RWPE2 (cell line): ENCODE measurements at regions not wholly inside any gene's neighbourhood (a gene's known extent, or its start where the extent isn't known, plus 50 kb on each side); places are given as distances from the start of the nearest gene placed in this dataset.

Source experiments
- ATAC-seq: fragments of 200-7000 bp; cut with Tn5 transposase; 3 replicates; pipeline ENCODE4 v1.9.1; 2021; ENCODE audit warnings: low read depth
- DNase-seq: peaks from one replicate; pipeline ENCODE4 v3.0.0-alpha.2; 2020; ENCODE audit warnings: low spot score
- H3K27ac ChIP-seq: fragments of 450-650 bp; 2 replicates; pipeline ENCODE4 v1.5.1; 2017; ENCODE audit warnings: mild to moderate bottlenecking; ENCODE audit not compliant: poor library complexity, severe bottlenecking
- H3K27me3 ChIP-seq: fragments of 250-450 bp; sonication (Bioruptor Pico); 2 replicates; pipeline ENCODE4 v1.5.1; 2021; ENCODE audit warnings: mild to moderate bottlenecking, moderate library complexity; ENCODE audit not compliant: insufficient read depth, poor library complexity, severe bottlenecking
- H3K36me3 ChIP-seq: fragments of 250-450 bp; sonication (Bioruptor Pico); 2 replicates; pipeline ENCODE4 v1.5.1; 2020; ENCODE audit warnings: low read depth, mild to moderate bottlenecking, moderate library complexity
- H3K4me1 ChIP-seq: fragments of 250-450 bp; sonication (Bioruptor Pico); 2 replicates; pipeline ENCODE4 v1.5.1; 2021; ENCODE audit warnings: mild to moderate bottlenecking, moderate library complexity; ENCODE audit not compliant: insufficient read depth, poor library complexity, severe bottlenecking
- H3K4me3 ChIP-seq: fragments of 250-450 bp; sonication (Bioruptor Pico); 2 replicates; pipeline ENCODE4 v1.5.1; 2021; ENCODE audit warnings: mild to moderate bottlenecking, moderate library complexity; ENCODE audit not compliant: severe bottlenecking
- H3K9me3 ChIP-seq: fragments of 250-450 bp; sonication (Bioruptor Pico); 2 replicates; pipeline ENCODE4 v1.5.1; 2021; ENCODE audit warnings: mild to moderate bottlenecking, moderate library complexity; ENCODE audit not compliant: severe bottlenecking
- CTCF ChIP-seq: fragments of 450-650 bp; IDR thresholded peaks from one replicate; pipeline ENCODE4 v1.5.1; 2017; ENCODE audit warnings: mild to moderate bottlenecking, moderate library complexity; ENCODE audit not compliant: poor library complexity, severe bottlenecking

DNA sequence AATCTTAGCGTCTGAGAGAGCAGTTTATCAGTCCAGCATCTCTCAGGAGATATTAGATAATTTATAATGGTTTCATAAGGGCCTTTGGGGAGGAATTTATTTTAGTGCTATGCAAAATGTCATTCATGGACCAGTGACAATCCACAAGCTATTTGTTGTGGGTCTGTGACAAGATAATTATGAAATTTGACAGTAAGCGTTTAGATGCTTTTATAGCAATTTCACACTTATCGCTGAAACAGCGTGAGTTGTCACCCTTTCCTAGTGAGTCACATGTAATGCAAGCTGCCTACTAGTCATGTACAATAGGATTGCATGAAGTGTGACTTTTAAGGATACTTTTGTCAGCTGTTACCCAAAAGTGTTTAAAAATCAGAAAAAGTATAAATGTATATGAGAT is 315.6 kb upstream of the THBS1 start:
- ATAC-seq (no peak), DNase-seq (no peak)
- Histone ChIP-seq H3K4me3 (no peak overlapping the region), H3K27ac (no peak overlapping the region), H3K9me3 (no peaks in the 10 kb centered on the region), H3K27me3 (no peaks in the 10 kb centered on the region), H3K4me1 (peaks cover 22% of the 10 kb centered on the region), H3K36me3 (no peaks in the 10 kb centered on the region)
- no peak for TF ChIP-seq CTCF

DNA sequence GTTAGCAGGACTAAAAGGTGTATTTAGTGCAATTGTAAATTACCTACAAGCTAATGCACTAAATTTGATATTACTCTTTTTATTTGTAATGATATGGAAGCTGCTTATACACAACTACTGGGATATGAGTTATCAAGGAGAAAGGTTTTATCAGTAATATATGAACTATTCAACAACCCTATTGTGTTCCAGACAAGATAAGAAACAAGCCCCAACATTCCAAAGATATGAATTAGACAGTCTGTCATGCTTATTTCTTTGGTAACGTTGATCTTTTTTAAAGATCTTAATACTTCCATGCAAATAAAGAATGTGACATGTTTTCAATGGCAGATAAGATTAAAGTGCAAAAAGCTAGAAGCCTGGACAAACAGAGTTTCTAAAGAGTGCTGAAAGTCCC is 314.0 kb upstream of the THBS1 start:
- peak; percentile 67 for ATAC-seq
- H3K27ac ChIP-seq = peak overlapping the region; percentile 25
- no peak overlapping the region for H3K4me3 ChIP-seq
- H3K4me1 ChIP-seq = peaks cover 17% of the 10 kb centered on the region
- H3K27me3 ChIP-seq = no peaks in the 10 kb centered on the region
- no peaks in the 10 kb centered on the region for H3K36me3 ChIP-seq
- no peak for DNase-seq
- no peak for TF ChIP-seq CTCF
- no peaks in the 10 kb centered on the region for H3K9me3 ChIP-seq

GRCh38 chr15:39267685-39268084 is 313.2 kb upstream of the THBS1 start:
- DNase-seq (no peak), ATAC-seq (no peak)
- peaks cover 17% of the 10 kb centered on the region for H3K4me1 ChIP-seq
- no peaks in the 10 kb centered on the region for H3K9me3 ChIP-seq
- no peak overlapping the region for H3K4me3 ChIP-seq
- no peaks in the 10 kb centered on the region for H3K36me3 ChIP-seq
- no peak for TF ChIP-seq CTCF
- no peaks in the 10 kb centered on the region for H3K27me3 ChIP-seq
- H3K27ac ChIP-seq = peak overlapping the region; percentile 25

- DNase-seq (no peak), ATAC-seq (no peak)
- no peak for TF ChIP-seq CTCF
- Histone ChIP-seq H3K4me3 (no peak overlapping the region), H3K4me1 (peaks cover 28% of the 10 kb centered on the region), H3K9me3 (no peaks in the 10 kb centered on the region), H3K36me3 (no peaks in the 10 kb centered on the region), H3K27ac (no peak overlapping the region), H3K27me3 (no peaks in the 10 kb centered on the region)
These were observed 311.5 kb upstream of the THBS1 start for GRCh38 chr15:39269352-39269751.

DNA sequence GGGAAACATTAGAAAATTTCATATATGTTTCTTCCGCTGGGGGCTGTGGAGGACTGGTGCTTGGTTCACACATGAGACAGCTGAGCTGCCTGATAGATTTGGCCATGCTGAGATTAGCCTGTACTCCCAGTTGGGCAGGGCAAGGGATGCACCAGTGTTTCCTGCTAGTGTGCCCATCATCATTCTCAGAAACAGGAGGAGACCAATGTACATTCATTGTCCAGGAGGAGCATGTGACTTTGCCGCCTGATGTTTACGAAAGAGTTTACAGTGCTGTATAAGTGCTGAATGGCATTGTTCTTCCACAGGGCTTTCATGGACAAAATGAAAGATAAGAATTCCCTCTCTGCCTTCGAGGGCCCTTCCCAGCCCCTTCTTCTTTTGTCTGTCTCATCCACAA is 311.1 kb upstream of the THBS1 start:
- H3K9me3 ChIP-seq = no peaks in the 10 kb centered on the region
- no peaks in the 10 kb centered on the region for H3K36me3 ChIP-seq
- H3K4me3 ChIP-seq = no peak overlapping the region
- DNase-seq = no peak
- H3K27me3 ChIP-seq = no peaks in the 10 kb centered on the region
- H3K4me1 ChIP-seq = peaks cover 31% of the 10 kb centered on the region
- H3K27ac ChIP-seq = no peak overlapping the region
- ATAC-seq = no peak
- no peak for TF ChIP-seq CTCF
